Fibroblast of pulmonary artery (primary cell): ENCODE measurements at regions not wholly inside any gene's neighbourhood (a gene's known extent, or its start where the extent isn't known, plus 50 kb on each side); places are given as distances from the start of the nearest gene placed in this dataset.
"Not testable (repeated sequence)": the region's sequence is repeated elsewhere in the genome, so short reads cannot be mapped to it uniquely, and the experiment has no call there.

Experiments
- DNase-seq: peaks from one replicate; pipeline ENCODE4 v3.0.0-alpha.2; 2010; ENCODE audit warnings: low read depth
- H3K4me3 ChIP-seq: replicated peaks from 2 replicates; pipeline ENCODE4 v1.5.1; 2011; ENCODE audit warnings: low read depth, mild to moderate bottlenecking, control low read depth, low read length, moderate library complexity
- TF ChIP-seq, protein P1 (sequence below): IDR thresholded peaks from 2 replicates; pipeline ENCODE4 v1.5.1; 2011; ENCODE audit warnings: mild to moderate bottlenecking, control low read depth, low read length, inconsistent platforms; ENCODE audit errors: missing control alignments

DNA sequence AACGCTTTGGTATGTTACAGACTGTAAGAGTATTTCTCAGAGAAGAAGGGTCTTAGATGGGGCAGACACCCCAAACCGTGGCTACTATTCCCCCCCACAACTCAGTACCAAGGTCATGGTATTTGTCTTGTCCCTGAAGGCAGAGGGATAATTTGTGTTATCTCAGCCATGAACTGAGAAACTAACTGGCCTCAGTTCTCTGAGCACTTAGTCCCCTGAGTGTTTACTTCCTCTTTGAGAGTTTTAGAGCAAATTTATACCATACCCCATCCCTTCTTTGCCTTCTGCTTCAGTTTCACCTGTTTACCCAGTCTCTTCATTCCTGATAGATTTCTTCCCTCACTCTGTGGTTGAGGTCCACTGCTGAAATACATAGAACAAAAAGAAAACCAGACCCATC, 183.9 kb downstream of the LRRC70 start:
- TF ChIP-seq, protein P1, sequence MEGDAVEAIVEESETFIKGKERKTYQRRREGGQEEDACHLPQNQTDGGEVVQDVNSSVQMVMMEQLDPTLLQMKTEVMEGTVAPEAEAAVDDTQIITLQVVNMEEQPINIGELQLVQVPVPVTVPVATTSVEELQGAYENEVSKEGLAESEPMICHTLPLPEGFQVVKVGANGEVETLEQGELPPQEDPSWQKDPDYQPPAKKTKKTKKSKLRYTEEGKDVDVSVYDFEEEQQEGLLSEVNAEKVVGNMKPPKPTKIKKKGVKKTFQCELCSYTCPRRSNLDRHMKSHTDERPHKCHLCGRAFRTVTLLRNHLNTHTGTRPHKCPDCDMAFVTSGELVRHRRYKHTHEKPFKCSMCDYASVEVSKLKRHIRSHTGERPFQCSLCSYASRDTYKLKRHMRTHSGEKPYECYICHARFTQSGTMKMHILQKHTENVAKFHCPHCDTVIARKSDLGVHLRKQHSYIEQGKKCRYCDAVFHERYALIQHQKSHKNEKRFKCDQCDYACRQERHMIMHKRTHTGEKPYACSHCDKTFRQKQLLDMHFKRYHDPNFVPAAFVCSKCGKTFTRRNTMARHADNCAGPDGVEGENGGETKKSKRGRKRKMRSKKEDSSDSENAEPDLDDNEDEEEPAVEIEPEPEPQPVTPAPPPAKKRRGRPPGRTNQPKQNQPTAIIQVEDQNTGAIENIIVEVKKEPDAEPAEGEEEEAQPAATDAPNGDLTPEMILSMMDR = no peak
- no peak for DNase-seq
- H3K4me3 ChIP-seq = no peak overlapping the region

DNA sequence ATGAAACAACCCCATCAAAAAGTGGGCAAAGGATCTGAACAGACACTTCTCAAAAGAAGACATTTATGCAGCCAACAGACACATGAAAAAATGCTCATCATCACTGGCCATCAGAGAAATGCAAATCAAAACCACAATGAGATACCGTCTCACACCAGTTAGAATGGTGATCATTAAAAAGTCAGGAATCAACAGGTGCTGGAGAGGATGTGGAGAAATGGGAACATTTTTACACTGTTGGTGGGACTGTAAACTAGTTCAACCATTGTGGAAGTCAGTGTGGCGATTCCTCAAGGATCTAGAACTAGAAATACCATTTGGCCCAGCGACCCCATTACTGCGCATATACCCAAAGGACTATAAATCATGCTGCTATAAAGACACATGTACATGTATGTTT, 179.1 kb downstream of the LRRC70 start:
- H3K4me3 ChIP-seq, DNase-seq: not testable (repeated sequence)

DNA sequence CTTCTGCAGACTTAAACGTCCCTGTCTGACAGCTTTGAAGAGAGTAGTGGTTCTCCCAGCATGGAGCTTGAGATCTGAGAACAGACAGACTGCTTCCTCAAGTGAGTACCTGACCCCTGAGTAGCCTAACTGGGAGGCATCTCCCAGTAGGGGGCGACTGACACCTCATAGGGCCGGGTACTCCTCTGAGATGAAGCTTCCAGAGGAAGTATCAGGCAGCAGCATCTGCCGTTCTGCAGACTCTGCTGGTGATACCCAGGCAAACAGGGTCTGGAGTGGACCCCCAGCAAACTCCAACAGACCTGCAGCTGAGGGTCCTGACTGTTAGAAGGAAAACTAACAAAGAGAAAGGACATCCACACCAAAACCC, 174.4 kb downstream of the LRRC70 start:
- DNase-seq, H3K4me3 ChIP-seq: not testable (repeated sequence)

DNA sequence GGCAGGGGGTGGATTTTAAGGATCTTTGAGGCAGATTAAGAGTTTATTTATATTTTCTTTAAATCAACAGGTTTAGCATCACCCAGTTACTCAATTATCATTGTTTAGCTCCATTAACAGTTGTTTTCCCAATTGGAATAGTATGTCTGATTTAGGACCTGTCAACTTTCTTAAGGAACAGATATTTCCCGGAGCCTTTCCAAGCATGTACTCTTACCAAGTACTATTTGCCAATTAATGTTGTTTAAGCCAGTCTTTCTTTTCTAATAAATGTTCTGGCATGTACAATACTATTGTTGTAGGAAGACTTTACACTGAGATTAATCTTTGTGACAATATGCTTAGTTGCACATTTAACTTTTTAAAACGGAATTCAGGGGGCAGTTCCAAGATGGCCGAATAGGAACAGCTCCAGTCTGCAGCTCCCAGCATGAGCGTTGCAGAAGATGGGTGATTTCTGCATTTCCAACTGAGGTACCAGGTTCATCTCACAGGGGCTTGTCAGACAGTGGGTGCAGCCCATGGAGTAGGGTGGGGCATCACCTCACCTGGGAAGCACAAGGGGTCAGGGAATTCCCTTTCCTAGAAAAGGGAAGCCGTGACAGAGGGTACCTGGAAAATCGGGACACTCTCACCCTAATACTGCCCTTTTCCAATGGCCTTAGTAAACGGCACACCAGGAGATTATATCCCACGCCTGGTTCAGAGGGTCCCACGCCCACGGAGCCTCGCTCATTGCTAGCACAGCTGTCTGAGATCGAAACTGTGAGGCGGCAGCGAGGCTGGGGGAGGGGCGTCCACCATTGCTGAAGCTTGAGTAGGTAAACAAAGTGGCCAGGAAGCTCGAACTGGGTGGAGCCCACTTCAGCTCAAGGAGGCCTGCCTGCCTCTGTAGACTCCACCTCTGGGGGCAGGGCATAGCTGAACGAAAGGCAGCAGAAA, 173.7 kb downstream of the LRRC70 start:
- H3K4me3 ChIP-seq, DNase-seq: not testable (repeated sequence)

- DNase-seq = no peak
Measured at GRCh38 chr5:62742207-62742606, 163.6 kb downstream of the LRRC70 start.

GRCh38 chr5:62741761-62742160, 163.1 kb downstream of the LRRC70 start:
- TF ChIP-seq, protein P1 = no peak
- H3K4me3 ChIP-seq = no peak overlapping the region
- DNase-seq = no peak

More at GRCh38 chr5:62742207-62742606, 163.6 kb downstream of the LRRC70 start:
- TF ChIP-seq, protein P1 = no peak
- no peak overlapping the region for H3K4me3 ChIP-seq

DNA sequence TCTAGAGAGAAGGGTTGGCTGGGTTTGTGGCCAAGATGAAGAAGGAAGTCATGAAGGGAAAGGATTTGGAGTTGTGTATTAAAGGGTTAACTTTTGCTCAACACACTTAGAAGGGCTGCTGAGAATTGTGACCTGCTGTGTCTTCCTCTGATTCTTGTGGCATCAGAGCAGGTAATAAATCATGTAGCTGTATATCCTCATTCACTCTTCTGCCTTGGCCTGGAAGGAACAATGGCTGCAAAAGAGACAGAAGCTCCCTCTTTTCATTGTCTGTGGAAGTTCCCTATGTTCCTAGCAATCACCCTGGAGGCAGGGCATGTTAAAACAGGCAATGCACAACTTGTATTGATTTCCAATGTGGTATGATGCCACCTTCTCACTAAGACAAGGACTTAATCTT, 159.1 kb downstream of the LRRC70 start:
- no peak for DNase-seq
- no peak overlapping the region for H3K4me3 ChIP-seq
- TF ChIP-seq, protein P1 = no peak

DNA sequence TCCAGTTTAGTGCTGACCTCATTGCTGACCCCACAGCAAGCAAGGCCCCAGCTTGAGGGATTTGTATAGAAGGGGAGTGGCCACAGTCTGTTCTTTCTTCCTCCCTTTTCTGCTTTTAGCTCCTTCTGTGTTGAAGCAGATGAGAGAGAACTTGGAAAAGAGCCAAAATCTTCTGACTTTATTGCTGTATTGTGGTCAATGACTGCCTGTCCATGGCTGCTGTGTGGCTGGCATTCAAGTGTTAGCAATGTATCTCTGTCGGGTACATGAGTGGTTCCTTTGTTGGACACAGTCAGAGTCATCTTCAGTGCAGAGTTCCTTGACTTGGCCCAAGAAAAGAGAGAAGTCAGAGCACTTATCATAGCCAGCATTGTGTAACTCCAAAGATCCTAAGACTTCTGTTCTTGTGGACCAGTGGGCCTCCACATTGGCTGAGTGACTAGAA, 154.1 kb downstream of the LRRC70 start:
- no peak overlapping the region for H3K4me3 ChIP-seq
- TF ChIP-seq, protein P1 = no peak
- peak; percentile 4 for DNase-seq
